ENCODE measurements at regions not wholly inside any gene's neighbourhood (a gene's known extent, or its start where the extent isn't known, plus 50 kb on each side); places are given as distances from the start of the nearest gene placed in this dataset.
"Not testable (repeated sequence)": the region's sequence is repeated elsewhere in the genome, so short reads cannot be mapped to it uniquely, and the experiment has no call there.

DNA sequence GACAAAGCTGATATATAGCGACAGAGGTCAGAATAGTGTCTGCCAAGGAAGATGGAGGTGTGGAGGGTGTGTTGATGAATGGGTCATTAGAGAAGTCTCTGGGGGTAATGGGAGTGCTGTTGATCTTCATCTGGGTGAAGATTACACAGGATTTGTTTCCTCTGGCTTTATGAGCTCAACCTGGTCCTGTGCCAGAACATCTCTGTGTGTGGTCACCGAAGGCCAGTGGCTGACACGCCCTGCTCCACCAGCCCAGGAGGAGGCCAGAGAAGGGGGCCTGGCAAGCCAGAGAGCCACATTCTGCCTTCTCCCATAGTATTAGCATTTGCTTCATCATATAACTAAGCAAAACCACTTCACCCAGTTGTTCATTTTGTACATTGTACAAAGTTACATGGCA lies 121.1 kb downstream of the ZNF621 start:
- no peak for DNase-seq (ENCODE audit: low read depth)

DNA sequence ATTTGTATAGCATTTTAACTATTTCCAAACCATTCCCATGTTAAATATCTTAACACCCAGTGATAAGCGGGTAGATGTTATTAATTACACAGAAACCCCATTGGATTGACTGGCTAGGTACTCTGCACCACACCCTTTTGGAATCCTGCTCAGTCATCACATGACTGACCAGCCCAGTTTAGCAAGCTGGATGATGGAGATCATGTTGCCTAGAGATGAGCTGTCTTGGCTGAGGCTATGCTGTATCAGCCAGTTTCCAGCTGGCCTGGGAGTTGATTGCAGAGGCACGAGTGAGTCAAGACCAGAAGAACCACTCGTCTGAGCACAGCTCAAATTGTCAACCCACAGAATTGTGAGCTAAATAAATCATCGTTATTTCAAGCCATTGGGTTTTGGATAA lies 124.6 kb downstream of the ZNF621 start:
- no peak for DNase-seq (ENCODE audit: low read depth)

- no peak for DNase-seq (ENCODE audit: low read depth)
Measured at GRCh38 chr3:40652072-40652471, 127.3 kb downstream of the ZNF621 start.

DNA sequence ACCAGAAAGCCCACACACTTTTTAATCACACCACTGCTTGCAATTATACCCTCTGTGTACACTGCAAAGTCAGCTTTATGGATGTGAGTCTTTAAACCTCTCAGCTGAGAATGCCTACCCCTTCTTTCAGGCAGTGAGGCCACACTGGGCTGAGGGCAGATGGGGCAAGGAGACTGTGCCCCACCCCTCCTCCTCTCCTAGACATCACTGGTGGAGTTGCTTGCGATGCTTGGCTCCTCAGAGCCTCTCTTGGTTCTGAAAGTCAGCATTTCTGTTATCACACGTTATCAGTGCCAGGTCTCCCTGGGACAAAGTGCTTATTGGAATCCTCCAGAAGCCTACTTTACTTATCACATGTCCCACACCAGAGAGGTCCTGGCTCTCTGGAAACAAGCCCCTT lies 128.2 kb downstream of the ZNF621 start:
- DNase-seq (ENCODE audit: low read depth), result no peak

DNA sequence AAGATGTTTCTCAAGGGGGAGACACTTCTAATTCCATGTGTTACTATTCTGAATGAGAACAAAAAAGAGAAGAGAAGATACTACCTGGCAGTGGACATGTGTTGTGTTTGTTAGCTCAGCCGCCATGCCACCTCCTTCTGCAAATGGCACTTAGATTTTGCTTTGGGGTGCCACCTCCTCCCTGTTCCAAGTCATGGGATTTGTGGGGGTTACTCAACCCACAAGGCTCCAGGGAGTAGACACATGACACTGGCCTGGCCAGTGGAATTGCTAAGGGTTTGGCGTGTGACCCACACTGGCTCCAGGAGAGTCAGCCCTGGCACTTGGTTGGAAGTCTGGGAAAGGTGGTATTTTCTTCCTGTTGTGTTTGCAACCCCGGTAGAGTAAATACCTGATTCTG lies 129.1 kb downstream of the ZNF621 start:
- no peak for DNase-seq (ENCODE audit: low read depth)

DNA sequence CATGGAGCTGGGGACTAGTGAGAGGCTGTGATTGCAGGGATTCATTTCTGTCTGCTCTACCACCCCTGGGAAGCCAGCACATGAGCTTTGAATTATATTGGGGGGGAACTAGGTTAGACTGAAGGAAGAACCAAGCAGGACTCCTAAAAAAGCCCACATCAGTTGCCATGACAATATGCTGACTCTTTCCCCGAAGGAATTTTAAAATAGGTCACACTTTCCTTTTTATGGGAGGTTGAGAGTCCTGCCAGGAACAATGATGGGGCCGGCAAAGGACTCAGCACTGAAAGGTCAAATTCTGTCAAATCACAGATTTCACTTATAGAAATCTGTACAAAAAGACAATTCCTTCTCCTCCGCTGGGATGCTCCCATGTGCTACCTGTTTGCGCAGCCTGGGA lies 130.8 kb downstream of the ZNF621 start:
- DNase-seq (ENCODE audit: low read depth), result no peak

DNA sequence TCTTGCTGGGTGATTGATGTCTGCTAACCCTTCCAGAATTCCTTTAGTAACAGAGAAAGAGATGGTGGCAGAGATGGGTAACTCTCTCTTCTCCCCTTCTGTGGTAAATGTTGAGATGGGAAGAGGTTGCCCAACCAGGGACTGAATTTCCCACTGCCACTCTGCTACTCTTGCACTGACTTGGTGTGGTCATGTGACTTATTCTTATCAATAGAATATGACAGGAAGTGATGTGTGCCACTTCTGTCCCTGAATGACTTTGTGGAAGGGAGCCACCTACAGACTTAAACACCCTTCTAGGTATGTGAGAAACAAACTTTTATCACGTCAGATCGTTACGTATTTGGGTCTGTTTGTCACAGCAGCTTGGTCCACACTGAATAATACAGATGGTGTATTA lies 132.9 kb downstream of the ZNF621 start:
- no peak for DNase-seq (ENCODE audit: low read depth)

GRCh38 chr3:40658305-40658704 lies 133.5 kb downstream of the ZNF621 start:
- DNase-seq (ENCODE audit: low read depth), result no peak

DNA sequence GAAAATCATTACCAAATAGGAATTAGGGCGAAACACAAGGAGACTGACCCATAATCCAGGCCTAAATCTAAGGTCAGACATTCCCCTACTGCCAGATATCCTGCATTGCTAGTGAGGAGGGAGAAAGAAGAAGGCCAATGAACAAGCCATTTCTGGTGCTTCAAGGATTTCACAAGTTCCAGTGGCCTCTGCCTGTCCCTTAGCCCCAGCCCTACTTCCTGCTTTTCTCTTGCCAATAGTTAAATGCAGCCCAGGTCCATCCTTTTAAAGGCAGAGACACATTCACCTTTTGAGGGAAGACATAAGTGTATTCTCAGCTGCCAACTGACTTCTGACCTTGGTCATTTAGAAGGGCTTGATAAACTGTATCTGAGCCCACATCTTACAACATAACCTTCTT lies 135.8 kb downstream of the ZNF621 start:
- DNase-seq (ENCODE audit: low read depth), result no peak

DNA sequence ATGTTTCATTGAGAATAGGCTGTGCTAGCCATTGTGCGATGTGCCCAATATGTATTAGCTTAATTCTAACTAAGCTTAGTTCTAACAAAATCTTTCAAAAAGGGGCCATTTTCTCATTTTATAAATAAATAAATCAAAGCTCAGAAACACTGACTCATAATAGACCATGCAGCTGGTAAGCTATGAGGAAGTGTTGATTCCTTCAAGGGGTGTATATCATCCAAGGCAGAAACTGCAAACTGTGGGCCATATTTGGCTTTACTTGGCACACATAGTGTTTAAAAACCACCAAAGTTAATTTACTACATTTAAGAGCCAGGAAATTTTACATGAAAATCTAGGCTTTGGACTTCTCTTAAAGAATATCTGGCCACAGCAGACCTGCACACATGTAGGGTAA lies 136.5 kb downstream of the ZNF621 start:
- DNase-seq (ENCODE audit: low read depth), result no peak

DNA sequence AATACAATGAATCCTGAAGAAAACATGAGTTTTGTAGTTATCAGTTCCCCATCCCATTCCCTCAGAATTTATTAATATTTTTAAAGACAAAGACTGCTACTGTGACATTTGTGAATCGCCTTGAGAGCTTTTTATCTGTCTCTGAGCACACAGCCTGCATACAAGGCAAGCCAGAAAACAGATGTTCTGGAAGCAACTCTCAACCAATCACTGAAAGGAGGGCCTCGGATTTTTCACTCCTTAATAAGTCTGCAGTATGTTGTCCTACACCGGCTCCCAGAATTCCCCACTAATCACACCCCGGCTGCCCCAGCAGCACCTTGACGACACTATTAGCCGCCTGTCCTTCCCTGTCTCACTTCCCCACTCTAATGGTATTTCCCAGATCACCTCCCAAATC lies 138.5 kb downstream of the ZNF621 start:
- no peak for DNase-seq (ENCODE audit: low read depth)

GRCh38 chr3:40669176-40669575 lies 144.4 kb downstream of the ZNF621 start:
- no peak for DNase-seq (ENCODE audit: low read depth)

- no peak for DNase-seq (ENCODE audit: low read depth)
Measured at GRCh38 chr3:40672861-40673260, 148.1 kb downstream of the ZNF621 start.

DNA sequence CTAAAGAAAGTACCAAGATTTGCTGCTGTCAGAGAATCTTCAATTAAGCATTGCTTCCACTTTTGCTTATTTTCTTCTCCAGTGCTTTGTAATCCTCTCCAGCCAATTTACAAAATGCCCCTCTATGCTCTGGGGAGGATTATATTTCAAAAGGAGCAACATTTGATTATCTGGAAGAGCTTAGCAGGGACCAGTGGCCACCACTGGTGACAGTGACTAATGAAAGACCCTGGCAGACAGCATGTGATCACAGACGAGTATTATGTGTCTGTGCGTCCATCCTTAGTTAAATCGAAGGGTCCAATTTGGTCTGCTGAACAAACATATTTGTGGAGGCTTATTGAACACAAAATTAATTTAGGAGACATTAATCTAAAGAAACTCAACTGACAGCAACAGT lies 152.6 kb downstream of the ZNF621 start:
- DNase-seq (ENCODE audit: low read depth), result no peak

DNA sequence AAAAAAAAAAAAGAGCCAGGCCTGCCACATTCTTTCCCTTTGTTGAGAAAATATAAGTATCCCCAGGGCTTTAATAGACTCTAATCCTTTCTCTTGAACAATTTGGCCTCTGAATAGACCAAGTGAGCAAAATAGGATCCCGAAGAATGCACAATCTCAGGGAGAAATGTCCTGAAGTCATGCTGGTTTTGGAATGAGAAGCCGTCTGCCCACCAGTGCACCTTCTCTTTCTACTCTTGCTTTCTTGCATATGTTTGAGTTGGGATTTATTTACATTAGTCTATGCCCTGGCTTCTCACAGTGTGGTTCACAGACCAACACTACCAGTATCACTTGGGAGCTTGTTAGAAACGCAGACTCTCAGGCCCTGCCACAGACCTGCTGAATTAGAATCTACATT lies 153.0 kb downstream of the ZNF621 start:
- DNase-seq (ENCODE audit: low read depth), result no peak

- no peak for DNase-seq (ENCODE audit: low read depth)
Measured at GRCh38 chr3:40679290-40679689, 154.5 kb downstream of the ZNF621 start.

GRCh38 chr3:40680685-40681657 lies 156.2 kb downstream of the ZNF621 start:
- DNase-seq (ENCODE audit: low read depth), result no peak

DNA sequence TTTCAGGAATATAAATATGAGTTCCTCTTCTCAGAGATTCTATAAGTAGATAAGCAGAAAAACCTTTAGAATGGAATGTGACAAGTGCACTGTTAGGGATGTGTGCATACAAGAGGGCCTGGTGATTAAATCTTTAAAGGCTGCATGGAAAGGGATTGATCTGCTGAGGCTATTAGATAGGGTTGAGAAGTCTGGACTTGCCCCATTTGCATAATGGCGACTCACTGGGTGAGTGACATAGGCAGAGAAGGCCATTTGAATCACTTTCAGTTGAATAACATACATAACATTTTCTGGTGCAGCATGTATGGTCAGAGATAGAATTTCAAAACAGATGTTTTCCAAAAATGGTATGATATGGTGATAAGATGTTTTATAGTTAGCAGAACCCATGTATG lies 156.9 kb downstream of the ZNF621 start:
- no peak for DNase-seq (ENCODE audit: low read depth)

- DNase-seq (ENCODE audit: low read depth), result no peak
Measured at GRCh38 chr3:40689837-40690236, 165.1 kb downstream of the ZNF621 start.

- DNase-seq (ENCODE audit: low read depth), result no peak
Measured at GRCh38 chr3:40690749-40691451, 166.1 kb downstream of the ZNF621 start.

- DNase-seq (ENCODE audit: low read depth), result no peak
Measured at GRCh38 chr3:40691452-40691861, 166.7 kb downstream of the ZNF621 start.

DNA sequence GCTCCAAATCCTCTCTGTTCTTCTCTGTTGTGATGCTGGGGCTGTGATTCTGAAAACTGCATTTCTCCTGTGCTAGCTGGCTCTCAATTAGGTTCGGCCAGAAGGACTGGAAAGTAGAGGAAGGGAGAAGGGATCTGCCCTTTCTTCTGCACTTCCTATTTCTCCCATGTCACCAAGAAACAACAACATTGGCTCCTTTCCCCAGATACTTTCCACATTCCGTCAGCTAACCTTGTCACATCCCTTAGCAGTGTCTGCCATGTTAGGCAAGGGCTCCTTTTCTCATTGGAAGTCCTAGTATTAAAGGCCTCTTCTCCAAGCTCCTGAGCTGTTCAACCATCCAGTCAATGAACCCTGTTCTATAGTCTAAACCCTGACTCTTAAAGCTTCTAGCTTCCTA lies 171.1 kb downstream of the ZNF621 start:
- DNase-seq (ENCODE audit: low read depth), result no peak

DNA sequence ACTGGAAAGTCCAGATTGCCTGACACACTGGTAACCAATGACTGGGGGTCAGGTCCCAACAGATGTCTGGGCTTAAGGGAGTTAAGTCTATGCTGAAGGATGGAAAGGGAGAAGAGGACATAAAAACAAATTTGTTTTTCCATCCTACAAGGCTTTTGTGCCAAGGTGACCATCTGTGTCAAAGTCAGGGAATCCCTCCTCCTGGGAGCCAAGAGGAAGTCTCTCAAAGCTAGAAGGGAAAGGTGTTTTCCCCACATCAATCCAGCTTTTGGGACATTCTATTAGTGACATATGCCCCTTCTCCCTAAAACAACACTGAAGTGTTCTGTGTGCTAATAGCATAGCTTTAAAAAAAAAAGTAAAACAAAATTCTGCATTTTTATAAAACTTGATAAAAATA lies 173.9 kb downstream of the ZNF621 start:
- DNase-seq (ENCODE audit: low read depth), result not testable (repeated sequence)
